ENCODE measurements at regions not wholly inside any gene's neighbourhood (a gene's known extent, or its start where the extent isn't known, plus 50 kb on each side); places are given as distances from the start of the nearest gene placed in this dataset.

GRCh38 chr4:116788723-116789122, 296.7 kb downstream of the TRAM1L1 start:
- TF ChIP-seq CTCF (conservative IDR thresholded peaks at IDR 0.05 in 1 of 2, IDR thresholded peaks at IDR 0.05 in 1 of 2; ENCODE audit: extremely low read depth in 1 of 2, insufficient read depth in 1 of 2, low read depth in 1 of 2, low read length in 2 of 2), result no peak
- no peak for TF ChIP-seq EZH2 (IDR thresholded peaks at IDR 0.05; ENCODE audit: borderline replicate concordance, low read length)

Measured in mammary epithelial cell (primary cell).